ENCODE measurements at regions not wholly inside any gene's neighbourhood (a gene's known extent, or its start where the extent isn't known, plus 50 kb on each side); places are given as distances from the start of the nearest gene placed in this dataset.
A peak's percentile ranks its signal among the peaks of the same experiment; 100 is the strongest.
"Not testable (repeated sequence)": the region's sequence is repeated elsewhere in the genome, so short reads cannot be mapped to it uniquely, and the experiment has no call there.

DNA sequence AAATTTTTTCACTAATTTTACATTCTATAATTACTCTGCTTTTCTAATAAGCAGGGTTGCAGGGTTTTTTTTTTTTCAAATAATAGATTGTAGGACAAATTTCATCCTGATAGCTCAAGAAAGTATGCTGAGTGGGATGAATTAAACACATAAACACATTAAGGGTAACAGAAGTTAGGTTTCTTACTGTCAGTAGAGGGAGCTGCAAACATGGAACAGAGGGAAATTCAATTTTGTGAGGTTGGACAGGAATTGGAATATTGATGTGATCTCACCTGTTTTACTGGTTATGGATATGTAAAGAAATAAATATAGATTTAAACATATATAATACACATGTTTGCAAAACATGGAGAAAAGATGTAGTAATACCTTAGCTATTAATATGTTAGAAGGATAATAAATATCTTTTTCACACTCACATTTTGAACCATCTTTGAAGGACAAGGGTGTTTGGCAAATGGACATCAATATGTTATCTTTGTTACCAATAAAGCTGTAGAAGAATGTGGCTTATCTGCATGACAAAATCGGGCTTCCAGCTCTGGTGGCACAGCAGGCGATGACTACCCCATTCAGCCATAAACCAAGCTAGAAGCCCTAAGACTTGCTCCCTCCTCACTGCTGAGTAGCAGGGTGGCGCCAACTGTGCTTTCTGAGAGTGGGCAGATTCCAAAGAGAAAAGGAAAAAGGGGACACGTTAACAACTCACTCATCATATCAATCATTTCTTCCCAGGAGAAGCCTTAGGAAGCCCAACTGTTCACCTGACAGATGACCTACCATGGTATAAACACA lies 1257.4 kb downstream of the GATA3 start:
- DNase-seq (ENCODE audit: low spot score) = no peak
- FAIRE-seq = no peak

DNA sequence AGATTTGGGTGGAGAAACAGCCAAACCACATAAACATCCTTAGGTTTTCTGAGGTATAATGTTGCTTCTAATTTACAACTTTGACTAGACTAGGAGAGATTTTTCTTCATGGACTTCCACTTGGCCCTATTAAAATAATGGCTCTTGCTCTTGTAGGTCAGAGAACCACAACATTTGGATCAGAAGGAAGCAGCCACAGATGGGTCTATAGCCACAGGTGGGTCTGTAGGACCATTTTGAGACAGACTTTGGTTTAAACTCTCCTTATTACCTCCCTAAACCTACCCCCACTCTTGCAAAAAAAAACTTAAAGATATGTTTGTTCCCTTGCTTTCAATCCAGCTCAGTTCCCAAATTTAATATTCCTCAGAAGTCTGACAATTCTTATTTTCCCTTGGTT lies 1260.8 kb downstream of the GATA3 start:
- no peak for FAIRE-seq

GRCh38 chr10:9331583-9332008 lies 1277.1 kb downstream of the GATA3 start:
- DNase-seq (ENCODE audit: low spot score) (peak; percentile 57), FAIRE-seq (peak; percentile 75)

More for the DNA sequence above, 1260.8 kb downstream of the GATA3 start:
- no peak for DNase-seq (ENCODE audit: low spot score)

GRCh38 chr10:9334270-9334669 lies 1279.8 kb downstream of the GATA3 start:
- no peak for FAIRE-seq

GRCh38 chr10:9339716-9340115 lies 1285.2 kb downstream of the GATA3 start:
- FAIRE-seq (no peak), DNase-seq (ENCODE audit: low spot score) (no peak)

More at GRCh38 chr10:9334270-9334669, 1279.8 kb downstream of the GATA3 start:
- no peak for DNase-seq (ENCODE audit: low spot score)

DNA sequence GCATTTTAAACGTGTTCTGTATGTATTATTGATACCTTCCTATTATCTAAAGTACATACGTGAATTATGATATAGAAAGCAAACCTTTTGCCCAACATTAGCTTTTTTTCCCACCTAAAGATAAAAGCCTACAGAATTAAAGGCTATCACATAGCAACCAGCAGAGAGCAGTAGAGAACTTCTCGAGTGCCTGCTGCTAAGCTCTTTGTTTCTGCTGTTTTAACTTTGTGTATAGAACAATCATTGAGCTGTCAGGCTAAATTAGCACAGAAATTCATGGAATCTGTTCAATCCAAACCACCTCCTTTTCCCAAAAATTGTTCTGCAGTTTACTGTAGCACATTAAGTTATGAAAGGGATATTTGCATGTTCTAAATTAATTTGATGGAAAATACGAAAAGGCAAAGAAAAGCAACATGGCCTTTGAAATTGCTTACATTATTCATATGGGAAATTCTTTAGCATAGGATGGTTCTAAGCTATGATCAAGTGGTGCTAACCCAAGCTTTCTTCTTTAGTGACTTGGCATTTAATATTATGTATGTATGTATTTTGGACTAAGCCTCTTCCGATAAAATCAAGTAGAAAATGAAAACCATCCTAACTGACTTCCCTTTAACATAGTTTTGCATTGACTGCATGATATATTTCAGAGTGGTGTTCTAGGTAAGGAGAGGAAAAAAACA lies 1288.5 kb downstream of the GATA3 start:
- FAIRE-seq (no peak), DNase-seq (ENCODE audit: low spot score) (peak; percentile 18)

DNA sequence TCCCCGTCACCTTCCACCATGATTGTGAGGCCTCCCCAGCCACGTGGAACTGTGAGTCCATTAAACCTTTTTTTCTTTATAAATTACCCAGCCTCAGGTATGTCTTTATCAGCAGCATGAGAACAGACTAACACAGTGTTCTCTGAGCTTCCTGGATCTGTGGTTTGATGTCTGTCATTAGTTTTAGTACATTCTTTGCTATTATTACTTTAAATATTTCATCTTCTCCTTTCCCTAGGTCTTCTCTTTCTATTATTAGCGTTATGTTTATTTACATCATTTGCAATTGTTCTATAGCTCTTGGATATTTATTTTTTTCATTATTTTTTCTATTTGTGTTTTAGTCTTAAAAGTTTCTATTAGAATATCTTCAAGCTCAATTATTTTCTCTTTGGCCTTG lies 1293.4 kb downstream of the GATA3 start:
- DNase-seq (ENCODE audit: low spot score); FAIRE-seq: not testable (repeated sequence)

DNA sequence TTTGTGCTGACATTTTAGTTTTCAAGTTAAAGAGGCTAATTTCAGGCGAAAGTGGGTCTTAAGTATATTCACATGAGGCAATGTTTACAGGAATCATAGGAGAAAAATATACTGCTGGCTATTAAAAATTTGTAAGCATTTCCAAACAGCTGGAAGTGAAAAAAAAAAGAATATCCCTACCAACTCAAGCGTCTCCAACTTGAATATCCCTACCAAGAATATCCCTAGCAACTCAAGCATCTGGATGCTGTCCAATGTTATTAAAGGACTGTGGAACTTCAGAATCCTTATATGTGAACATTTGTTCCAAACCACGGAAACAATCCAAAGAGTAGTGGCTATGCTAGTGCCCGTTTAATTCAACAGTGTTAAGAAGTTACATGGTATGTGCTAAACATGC lies 1303.0 kb downstream of the GATA3 start:
- FAIRE-seq = no peak

DNA sequence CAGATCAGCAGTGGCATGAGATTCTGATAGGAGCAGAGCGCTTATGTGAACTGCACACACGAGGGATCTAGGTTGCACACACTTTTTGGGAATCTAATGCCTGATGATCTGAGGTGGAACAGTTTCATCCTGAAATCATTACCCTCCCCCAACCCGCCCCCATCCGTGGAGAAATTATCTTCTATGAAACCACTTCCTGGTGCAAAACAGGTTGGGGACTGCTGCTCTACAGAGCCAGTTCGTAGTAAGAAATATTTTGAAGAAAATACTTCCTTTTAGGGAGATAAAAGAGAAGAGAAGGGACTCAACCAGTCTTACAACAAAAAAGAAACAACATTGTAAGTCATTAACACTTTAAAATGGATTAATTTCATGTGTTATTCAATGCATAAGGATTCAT lies 1308.2 kb downstream of the GATA3 start:
- DNase-seq (ENCODE audit: low spot score) (no peak), FAIRE-seq (no peak)

More for the DNA sequence above, 1303.0 kb downstream of the GATA3 start:
- DNase-seq (ENCODE audit: low spot score) = no peak

DNA sequence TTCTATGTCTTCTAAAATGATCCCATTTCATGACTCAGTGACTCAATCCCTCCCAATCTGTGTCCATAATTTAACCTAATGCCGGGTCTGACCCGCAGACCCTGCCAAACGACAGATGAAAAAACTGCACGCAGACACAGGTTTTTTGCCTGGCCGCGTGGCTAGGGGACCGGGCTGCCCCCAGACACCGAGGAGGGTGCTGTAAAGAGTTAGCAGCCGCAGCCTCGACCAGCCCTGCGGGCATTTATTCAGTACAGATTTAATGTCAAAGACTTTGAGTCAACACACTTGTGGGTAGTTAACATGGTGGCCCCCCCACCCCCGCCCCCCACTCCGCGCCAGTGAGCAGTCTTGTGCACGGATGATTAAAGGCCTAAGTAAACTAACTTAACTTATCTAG lies 1324.7 kb downstream of the GATA3 start:
- no peak for FAIRE-seq
- DNase-seq (ENCODE audit: low spot score) = no peak

- no peak for DNase-seq (ENCODE audit: low spot score)
- FAIRE-seq = no peak
Observed at GRCh38 chr10:9381733-9382532, 1327.4 kb downstream of the GATA3 start.

- DNase-seq (ENCODE audit: low spot score) = no peak
- FAIRE-seq = no peak
Observed at GRCh38 chr10:9382533-9382866, 1328.0 kb downstream of the GATA3 start.

GRCh38 chr10:9390516-9390915 lies 1336.0 kb downstream of the GATA3 start:
- no peak for DNase-seq (ENCODE audit: low spot score)

DNA sequence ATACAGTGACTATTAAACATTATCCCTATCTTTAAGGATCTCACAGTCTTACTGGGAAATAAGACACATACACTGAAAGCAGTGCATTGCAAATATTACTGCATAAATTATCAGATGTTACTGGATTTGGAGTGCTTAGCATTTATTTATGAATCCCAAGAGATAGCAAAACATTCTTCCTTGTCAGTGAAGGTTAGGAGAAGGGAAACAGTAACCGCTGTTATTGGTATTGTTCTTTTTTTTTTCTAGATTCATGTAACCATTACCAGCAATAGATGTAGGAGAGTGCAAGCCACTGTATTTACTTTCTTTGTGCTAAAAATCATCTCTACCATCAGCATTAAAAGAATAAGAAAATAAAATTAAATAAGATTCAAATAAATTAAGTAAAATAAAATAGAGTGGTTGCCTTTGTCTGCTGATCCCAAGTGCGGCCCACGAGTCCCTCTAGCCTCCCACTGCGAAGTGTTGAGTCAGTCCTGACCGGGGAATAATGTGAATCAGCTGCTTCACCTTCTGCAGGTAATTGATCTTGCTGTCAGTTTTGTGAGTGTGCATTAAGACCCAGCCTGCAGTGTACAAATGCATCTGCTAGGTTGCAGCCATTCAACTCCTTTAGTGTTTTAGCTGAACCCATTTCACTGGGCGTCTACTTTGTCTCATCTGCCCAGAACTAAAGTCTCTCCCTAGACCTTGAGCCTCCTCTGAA lies 1344.9 kb downstream of the GATA3 start:
- DNase-seq (ENCODE audit: low spot score) = no peak
- FAIRE-seq = no peak

More at GRCh38 chr10:9390516-9390915, 1336.0 kb downstream of the GATA3 start:
- no peak for FAIRE-seq

GRCh38 chr10:9402067-9402466 lies 1347.6 kb downstream of the GATA3 start:
- not testable (repeated sequence) for FAIRE-seq; DNase-seq (ENCODE audit: low spot score)

DNA sequence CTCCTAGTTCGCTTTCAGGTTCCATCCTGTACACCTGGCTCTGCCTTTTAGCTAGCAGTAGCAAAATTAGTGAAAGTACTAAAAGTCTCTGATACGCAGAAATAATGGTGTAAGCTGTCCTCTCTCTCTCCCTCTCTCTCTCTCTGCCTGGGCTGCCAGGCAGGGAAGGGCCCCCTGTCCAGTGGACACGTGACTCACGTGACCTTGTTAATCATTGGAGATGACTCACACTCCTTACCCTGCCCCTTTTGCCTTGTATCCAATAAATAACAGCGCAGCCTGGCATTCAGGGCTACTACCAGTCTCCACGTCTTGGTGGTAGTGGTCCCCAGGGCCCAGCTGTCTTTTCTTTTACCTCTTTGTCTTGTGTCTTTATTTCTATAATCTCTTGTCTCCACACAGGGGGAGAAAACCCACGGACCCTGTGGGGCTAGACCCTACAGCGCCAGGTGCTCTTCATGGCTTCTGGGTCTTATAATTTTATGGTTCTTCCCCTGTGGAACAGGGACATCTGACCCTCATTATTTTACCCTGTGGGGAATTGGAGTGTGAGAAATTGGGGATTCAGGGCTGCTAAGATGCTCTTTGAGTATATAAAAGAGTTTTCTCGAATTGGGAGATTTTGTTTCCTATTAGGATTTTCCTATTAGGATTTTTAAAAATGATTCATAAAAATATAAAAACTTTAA lies 1348.2 kb downstream of the GATA3 start:
- FAIRE-seq; DNase-seq (ENCODE audit: low spot score): not testable (repeated sequence)

DNA sequence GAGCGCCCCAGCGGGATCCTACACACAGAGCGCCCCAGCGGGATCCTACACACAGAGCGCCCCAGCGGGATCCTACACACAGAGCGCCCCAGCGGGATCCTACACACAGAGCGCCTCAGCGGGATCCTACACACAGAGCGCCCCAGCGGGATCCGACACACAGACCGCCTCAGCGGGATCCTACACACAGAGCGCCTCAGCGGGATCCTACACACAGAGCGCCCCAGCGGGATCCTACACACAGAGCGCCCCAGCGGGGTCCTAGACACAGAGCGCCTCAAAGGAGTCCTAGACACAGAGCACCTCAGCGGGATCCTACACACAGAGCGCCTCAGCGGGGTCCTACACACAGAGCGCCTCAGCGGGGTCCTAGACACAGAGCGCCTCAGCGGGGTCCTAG lies 1352.7 kb downstream of the GATA3 start:
- FAIRE-seq; DNase-seq (ENCODE audit: low spot score): not testable (repeated sequence)

DNA sequence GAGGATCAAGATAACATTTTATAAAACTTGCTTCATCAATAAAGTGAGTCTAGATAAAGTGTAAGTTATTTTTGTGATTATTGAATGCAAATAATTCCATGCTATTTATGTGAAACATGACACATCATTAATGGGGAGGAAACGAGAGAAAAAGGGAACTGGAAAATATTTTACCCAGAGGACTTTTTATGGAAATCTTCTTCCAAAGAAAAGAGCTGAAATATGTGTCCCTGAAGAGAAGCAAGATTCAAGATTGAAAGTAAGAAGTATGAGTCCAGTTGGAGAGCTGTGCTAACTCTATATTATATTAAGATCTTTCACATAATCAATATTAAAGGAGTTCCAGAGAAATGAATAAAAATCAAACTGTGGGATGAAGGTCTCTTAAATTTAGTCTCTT lies 1361.8 kb downstream of the GATA3 start:
- no peak for FAIRE-seq
- no peak for DNase-seq (ENCODE audit: low spot score)

- DNase-seq (ENCODE audit: low spot score) = no peak
- FAIRE-seq = no peak
Observed at GRCh38 chr10:9419757-9420156, 1365.3 kb downstream of the GATA3 start.

DNA sequence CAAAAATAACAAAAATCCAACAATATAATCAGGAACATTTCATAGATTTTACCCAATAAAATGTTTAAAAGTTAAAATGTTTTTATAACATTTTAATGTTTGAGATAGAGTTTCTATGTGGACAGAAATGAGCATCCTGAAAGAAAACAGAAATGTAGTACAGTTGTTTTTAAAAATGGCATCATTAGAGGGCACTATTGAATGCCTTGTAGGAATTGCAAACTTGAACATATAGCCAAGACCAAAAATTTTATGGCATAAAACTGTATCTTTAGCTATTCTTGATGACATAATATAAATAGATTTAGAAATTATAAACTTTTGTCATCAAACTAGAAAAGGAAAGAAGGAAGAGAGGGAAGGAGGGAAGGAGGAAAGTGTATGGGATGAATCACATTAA lies 1372.7 kb downstream of the GATA3 start:
- DNase-seq (ENCODE audit: low spot score) (no peak), FAIRE-seq (no peak)

- FAIRE-seq (no peak), DNase-seq (ENCODE audit: low spot score) (no peak)
Observed at GRCh38 chr10:9437131-9437530, 1382.6 kb downstream of the GATA3 start.

Measured in RCC 7860 (cell line).